ENCODE measurements at regions not wholly inside any gene's neighbourhood (a gene's known extent, or its start where the extent isn't known, plus 50 kb on each side); places are given as distances from the start of the nearest gene placed in this dataset.

DNA sequence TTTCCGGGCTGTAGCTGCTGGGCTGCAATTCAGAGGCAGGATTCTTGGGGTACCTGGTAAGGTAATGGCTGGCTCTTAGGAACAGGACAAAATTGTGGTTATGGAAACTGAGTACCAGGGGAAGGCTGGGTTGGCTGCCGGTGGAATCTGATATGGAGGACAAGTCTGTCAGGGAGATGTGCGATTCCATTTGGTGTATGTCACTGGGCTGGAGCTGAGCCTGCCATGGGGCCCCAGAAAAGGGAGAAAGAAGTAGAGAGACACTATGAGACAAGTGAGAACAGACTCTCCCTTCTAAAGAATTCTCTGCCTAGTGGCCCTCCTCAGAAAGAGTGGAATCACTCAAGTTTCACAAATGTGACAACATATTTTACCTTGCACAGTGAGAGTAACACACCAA, 368.2 kb upstream of the ROPN1 start:
- TF ChIP-seq, protein P1, sequence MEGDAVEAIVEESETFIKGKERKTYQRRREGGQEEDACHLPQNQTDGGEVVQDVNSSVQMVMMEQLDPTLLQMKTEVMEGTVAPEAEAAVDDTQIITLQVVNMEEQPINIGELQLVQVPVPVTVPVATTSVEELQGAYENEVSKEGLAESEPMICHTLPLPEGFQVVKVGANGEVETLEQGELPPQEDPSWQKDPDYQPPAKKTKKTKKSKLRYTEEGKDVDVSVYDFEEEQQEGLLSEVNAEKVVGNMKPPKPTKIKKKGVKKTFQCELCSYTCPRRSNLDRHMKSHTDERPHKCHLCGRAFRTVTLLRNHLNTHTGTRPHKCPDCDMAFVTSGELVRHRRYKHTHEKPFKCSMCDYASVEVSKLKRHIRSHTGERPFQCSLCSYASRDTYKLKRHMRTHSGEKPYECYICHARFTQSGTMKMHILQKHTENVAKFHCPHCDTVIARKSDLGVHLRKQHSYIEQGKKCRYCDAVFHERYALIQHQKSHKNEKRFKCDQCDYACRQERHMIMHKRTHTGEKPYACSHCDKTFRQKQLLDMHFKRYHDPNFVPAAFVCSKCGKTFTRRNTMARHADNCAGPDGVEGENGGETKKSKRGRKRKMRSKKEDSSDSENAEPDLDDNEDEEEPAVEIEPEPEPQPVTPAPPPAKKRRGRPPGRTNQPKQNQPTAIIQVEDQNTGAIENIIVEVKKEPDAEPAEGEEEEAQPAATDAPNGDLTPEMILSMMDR (IDR thresholded peaks at IDR 0.05): no peak
- no peak for TF ChIP-seq POLR2AphosphoS5 (IDR thresholded peaks at IDR 0.05)

Measured in stomach (tissue), 4 donors.